ENCODE measurements at regions not wholly inside any gene's neighbourhood (a gene's known extent, or its start where the extent isn't known, plus 50 kb on each side); places are given as distances from the start of the nearest gene placed in this dataset.

DNA sequence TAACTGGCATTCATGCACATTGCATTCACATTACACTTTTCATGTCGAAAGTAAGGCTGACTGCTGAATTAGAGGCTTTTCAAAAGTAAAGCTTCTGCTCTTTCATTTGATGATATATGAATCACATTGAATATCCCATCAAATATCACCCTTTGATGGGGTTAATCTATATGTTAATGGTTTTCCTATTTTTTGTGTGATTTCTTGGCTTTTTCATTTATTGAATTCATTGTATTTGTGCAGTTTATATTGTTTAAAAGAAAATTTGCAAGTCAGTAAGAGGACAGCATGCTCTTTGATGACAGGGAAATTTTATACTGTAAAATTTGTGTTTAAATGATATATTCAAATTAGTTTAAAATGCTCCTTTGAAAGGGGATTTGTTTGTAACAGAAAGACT lies 344.1 kb downstream of the PCDH10 start:
- TF ChIP-seq, protein P1, sequence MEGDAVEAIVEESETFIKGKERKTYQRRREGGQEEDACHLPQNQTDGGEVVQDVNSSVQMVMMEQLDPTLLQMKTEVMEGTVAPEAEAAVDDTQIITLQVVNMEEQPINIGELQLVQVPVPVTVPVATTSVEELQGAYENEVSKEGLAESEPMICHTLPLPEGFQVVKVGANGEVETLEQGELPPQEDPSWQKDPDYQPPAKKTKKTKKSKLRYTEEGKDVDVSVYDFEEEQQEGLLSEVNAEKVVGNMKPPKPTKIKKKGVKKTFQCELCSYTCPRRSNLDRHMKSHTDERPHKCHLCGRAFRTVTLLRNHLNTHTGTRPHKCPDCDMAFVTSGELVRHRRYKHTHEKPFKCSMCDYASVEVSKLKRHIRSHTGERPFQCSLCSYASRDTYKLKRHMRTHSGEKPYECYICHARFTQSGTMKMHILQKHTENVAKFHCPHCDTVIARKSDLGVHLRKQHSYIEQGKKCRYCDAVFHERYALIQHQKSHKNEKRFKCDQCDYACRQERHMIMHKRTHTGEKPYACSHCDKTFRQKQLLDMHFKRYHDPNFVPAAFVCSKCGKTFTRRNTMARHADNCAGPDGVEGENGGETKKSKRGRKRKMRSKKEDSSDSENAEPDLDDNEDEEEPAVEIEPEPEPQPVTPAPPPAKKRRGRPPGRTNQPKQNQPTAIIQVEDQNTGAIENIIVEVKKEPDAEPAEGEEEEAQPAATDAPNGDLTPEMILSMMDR (IDR thresholded peaks at IDR 0.05), result no peak
- TF ChIP-seq EP300 (IDR thresholded peaks at IDR 0.05), result no peak
